ENCODE measurements at regions not wholly inside any gene's neighbourhood (a gene's known extent, or its start where the extent isn't known, plus 50 kb on each side); places are given as distances from the start of the nearest gene placed in this dataset.
"Not testable (repeated sequence)": the region's sequence is repeated elsewhere in the genome, so short reads cannot be mapped to it uniquely, and the experiment has no call there.

DNA sequence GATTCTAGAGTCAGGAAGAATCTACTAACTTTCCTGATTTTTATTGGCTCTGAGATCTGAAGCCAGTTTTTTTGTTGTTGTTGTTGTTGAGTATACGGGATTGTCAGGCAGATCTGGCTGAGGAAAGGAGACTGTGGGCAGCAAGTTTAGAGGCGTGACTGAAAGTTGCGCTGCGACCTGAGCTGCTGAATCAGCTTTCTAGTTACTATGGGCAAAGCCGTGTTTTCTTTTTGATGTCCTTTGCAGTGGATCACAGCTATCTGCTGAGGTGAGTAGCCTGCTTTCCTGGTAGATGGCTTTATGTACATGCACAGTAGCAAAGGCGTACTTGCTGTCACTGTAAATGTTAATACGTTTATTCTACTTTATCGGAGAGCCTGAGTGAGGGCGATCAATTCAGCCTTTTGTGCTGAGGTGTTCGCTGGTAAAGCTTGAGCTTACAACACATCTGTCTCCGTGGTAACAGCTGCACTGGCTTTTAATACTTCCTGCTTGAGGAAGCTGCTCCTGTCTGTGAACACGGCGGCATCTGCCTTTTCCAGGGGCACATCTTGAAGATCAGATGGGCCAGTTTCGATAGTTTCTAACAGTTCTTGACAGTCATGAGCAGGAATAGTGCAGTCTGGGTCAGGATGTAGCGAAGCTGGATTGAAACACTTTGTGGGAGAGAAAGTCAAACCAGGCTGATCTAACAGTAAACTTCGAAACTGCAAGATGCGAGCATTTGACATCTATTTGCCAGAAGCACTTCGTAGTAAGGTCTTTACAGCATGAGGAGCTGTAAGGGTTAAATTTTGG lies 118.9 kb downstream of the UNC93B1 start:
- not testable (repeated sequence) for ATAC-seq; H3K27me3 Mint-ChIP-seq; DNase-seq; H3K9me3 Mint-ChIP-seq; H3K36me3 Mint-ChIP-seq (ENCODE audit: low read depth); H3K27ac Mint-ChIP-seq; H3K4me1 Mint-ChIP-seq
- H3K4me3 Mint-ChIP-seq = peak overlapping the region; percentile 41

DNA sequence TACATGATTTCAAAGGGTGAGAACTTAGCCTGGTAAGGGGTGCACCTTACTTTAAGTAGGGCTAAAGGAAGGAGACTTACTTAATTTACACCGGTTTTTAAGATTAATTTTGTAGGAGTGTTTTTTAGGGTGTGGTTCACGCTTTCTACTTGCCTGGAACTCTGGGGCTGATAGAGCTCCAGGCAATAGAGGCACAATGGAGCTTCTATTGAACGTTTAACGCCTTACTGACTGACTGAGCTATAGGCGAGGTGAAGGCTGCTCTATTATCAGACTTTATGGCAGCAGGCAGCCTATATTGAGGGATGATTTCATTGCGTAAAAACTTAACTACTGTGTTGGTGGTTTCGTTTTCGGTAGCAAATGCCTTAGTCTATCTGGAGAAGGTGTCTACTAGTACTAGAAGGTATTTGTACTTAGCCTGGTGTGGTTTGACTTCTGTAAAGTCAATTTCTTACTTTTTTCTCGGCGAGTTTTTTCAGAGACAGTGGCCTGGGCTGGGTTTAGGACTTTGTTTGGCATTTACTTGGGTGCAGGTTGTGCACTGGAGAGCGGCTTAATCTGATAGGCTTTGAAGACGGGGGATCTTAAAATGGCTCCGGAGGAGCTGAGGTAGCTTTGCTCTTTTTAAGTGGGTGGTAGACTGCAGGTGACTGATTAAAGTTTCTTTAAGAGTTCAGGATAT lies 119.7 kb downstream of the UNC93B1 start:
- not testable (repeated sequence) for H3K4me1 Mint-ChIP-seq; ATAC-seq; DNase-seq; H3K36me3 Mint-ChIP-seq (ENCODE audit: low read depth); H3K9me3 Mint-ChIP-seq; H3K27ac Mint-ChIP-seq; H3K27me3 Mint-ChIP-seq
- H3K4me3 Mint-ChIP-seq = peak overlapping the region; percentile 41

DNA sequence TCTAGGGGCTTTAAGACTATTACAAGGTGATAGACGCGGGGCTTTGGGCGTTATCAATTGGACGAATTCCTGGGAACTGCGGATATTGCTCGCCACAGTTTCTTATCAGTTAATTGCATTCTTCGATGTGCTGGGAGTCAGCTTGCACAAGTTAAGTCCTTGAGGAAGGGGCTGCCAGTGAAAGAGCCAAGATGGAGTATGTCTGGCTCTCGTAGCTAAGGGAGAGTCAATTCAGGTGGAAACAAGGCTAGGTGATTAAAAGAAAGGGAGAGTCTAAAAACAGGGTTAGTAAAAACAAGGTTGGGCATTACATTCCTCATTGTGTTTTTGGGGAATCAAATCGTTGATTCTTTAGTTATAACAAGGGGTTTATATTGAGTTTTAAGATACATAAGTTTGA lies 121.6 kb downstream of the UNC93B1 start:
- not testable (repeated sequence) for H3K27ac Mint-ChIP-seq; H3K27me3 Mint-ChIP-seq; H3K36me3 Mint-ChIP-seq (ENCODE audit: low read depth); DNase-seq; H3K9me3 Mint-ChIP-seq; H3K4me3 Mint-ChIP-seq; ATAC-seq
- H3K4me1 Mint-ChIP-seq = peaks cover 18% of the 10 kb centered on the region

- H3K9me3 Mint-ChIP-seq; H3K27me3 Mint-ChIP-seq; H3K27ac Mint-ChIP-seq; H3K4me3 Mint-ChIP-seq; H3K36me3 Mint-ChIP-seq (ENCODE audit: low read depth); ATAC-seq; DNase-seq: not testable (repeated sequence)
- H3K4me1 Mint-ChIP-seq = peaks cover 19% of the 10 kb centered on the region
These were observed 122.1 kb downstream of the UNC93B1 start for GRCh38 chr11:67881836-67882235.

GRCh38 chr11:67880594-67881196 lies 123.2 kb downstream of the UNC93B1 start:
- not testable (repeated sequence) for H3K27me3 Mint-ChIP-seq; ATAC-seq; H3K9me3 Mint-ChIP-seq; DNase-seq; H3K4me3 Mint-ChIP-seq; H3K27ac Mint-ChIP-seq; H3K36me3 Mint-ChIP-seq (ENCODE audit: low read depth)
- peaks cover 19% of the 10 kb centered on the region for H3K4me1 Mint-ChIP-seq

- H3K36me3 Mint-ChIP-seq (ENCODE audit: low read depth); H3K27ac Mint-ChIP-seq; H3K4me3 Mint-ChIP-seq; H3K27me3 Mint-ChIP-seq; ATAC-seq; DNase-seq; H3K9me3 Mint-ChIP-seq: not testable (repeated sequence)
- peaks cover 11% of the 10 kb centered on the region for H3K4me1 Mint-ChIP-seq
These were observed 125.2 kb downstream of the UNC93B1 start for GRCh38 chr11:67878666-67879065.

GRCh38 chr11:67877316-67877715 lies 126.6 kb downstream of the UNC93B1 start:
- not testable (repeated sequence) for DNase-seq; H3K27me3 Mint-ChIP-seq; H3K27ac Mint-ChIP-seq; H3K9me3 Mint-ChIP-seq; H3K36me3 Mint-ChIP-seq (ENCODE audit: low read depth); H3K4me3 Mint-ChIP-seq; ATAC-seq
- peaks cover 11% of the 10 kb centered on the region for H3K4me1 Mint-ChIP-seq

DNA sequence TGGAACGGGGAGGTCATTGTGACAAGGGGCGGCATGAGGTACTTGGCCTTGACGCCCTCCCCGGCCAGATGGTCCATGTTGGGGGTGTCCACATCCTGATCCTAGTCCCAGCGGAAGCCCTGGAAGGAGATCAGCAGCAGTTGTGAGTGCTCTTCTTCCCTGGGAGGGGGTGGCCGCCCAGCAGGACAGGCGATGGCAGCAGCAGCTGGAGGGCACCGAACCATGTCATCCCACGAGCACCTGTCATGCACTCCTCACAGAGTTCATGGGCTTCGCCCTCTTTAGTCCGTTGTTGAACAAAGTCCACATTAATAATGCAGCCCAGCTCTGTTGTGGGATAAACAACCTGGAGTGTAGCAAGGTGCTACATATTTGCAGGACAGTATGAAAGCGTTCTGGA lies 130.7 kb downstream of the UNC93B1 start:
- DNase-seq; H3K27ac Mint-ChIP-seq; H3K4me3 Mint-ChIP-seq; H3K9me3 Mint-ChIP-seq; ATAC-seq; H3K4me1 Mint-ChIP-seq; H3K36me3 Mint-ChIP-seq (ENCODE audit: low read depth): not testable (repeated sequence)
- peaks cover 17% of the 10 kb centered on the region for H3K27me3 Mint-ChIP-seq

DNA sequence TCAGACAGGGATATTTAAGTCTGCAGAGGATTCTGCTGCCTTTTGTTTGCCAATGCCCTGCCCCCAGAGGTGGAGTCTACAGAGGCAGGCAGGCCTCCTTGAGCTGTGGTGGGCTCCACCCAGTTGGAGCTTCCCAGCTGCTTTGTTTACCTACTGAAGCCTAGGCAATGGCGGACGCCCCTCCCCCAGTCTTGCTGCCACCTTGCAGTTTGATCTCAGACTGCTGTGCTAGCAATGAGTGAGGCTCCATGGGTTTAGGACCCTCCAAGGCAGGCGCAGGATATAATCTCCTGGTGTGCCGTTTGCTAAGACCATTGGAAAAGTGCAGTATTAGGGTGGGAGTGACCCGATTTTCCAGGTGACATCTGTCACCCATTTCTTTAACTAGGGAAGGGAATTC lies 132.7 kb downstream of the UNC93B1 start:
- H3K4me1 Mint-ChIP-seq; H3K9me3 Mint-ChIP-seq; H3K4me3 Mint-ChIP-seq; ATAC-seq; H3K36me3 Mint-ChIP-seq (ENCODE audit: low read depth); DNase-seq; H3K27ac Mint-ChIP-seq: not testable (repeated sequence)
- H3K27me3 Mint-ChIP-seq = peaks cover 21% of the 10 kb centered on the region

GRCh38 chr11:67862896-67863295 lies 141.0 kb downstream of the UNC93B1 start:
- H3K36me3 Mint-ChIP-seq (ENCODE audit: low read depth); DNase-seq; H3K9me3 Mint-ChIP-seq; H3K4me1 Mint-ChIP-seq; ATAC-seq; H3K27ac Mint-ChIP-seq; H3K4me3 Mint-ChIP-seq: not testable (repeated sequence)
- peaks cover 10% of the 10 kb centered on the region for H3K27me3 Mint-ChIP-seq

DNA sequence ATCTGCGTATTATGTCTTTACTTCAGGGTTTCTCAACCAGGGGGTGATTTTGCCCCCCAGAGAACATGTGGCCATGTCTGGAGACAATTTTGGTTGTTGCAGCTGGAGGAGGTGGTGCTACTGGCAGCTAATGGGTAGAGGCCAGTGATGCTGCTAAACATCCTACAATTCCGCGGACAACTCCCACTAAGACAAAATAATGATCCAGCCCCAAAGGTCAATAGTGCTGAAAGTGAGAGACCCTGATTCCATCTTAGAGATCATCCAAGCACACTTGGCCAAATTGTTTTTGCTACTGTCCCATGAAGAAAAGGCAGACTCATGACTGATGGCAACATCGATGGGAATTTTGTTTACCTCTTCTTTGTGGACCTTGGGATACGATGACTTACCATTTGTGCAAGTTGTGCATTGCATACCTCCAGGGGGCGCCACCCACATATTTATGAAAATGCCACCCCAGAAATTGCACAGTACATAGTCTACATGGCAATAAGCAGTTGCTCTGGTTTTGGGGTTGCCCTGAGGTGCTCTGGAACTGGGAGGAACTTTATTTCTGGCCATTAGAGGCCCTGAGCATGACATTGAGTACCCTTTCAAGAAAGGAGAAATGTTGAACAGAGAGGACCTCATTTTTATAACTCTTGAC lies 144.3 kb downstream of the UNC93B1 start:
- not testable (repeated sequence) for H3K9me3 Mint-ChIP-seq; H3K27ac Mint-ChIP-seq; H3K4me1 Mint-ChIP-seq; H3K4me3 Mint-ChIP-seq; H3K27me3 Mint-ChIP-seq; H3K36me3 Mint-ChIP-seq (ENCODE audit: low read depth); ATAC-seq
- peak; percentile 50 for DNase-seq

- not testable (repeated sequence) for H3K36me3 Mint-ChIP-seq (ENCODE audit: low read depth); H3K27ac Mint-ChIP-seq; H3K4me1 Mint-ChIP-seq; H3K27me3 Mint-ChIP-seq; H3K4me3 Mint-ChIP-seq; ATAC-seq; H3K9me3 Mint-ChIP-seq; DNase-seq
These were observed 153.2 kb downstream of the UNC93B1 start for GRCh38 chr11:67850747-67851146.

GRCh38 chr11:67849766-67850165 lies 154.1 kb downstream of the UNC93B1 start:
- H3K27me3 Mint-ChIP-seq; H3K4me3 Mint-ChIP-seq; H3K36me3 Mint-ChIP-seq (ENCODE audit: low read depth); H3K27ac Mint-ChIP-seq; H3K9me3 Mint-ChIP-seq; ATAC-seq; DNase-seq; H3K4me1 Mint-ChIP-seq: not testable (repeated sequence)

GRCh38 chr11:67847896-67848875 lies 155.7 kb downstream of the UNC93B1 start:
- not testable (repeated sequence) for H3K36me3 Mint-ChIP-seq (ENCODE audit: low read depth); H3K4me3 Mint-ChIP-seq; H3K9me3 Mint-ChIP-seq; ATAC-seq; H3K4me1 Mint-ChIP-seq; DNase-seq; H3K27ac Mint-ChIP-seq
- peaks cover 12% of the 10 kb centered on the region for H3K27me3 Mint-ChIP-seq
